Activated CD4-positive, alpha-beta T cell treated with anti-CD3 and anti-CD28 coated beads, Interleukin-2, amount 10 ng/mL, durations not matched to agents 24 days and 14 days (primary cell): ENCODE measurements at regions not wholly inside any gene's neighbourhood (a gene's known extent, or its start where the extent isn't known, plus 50 kb on each side); places are given as distances from the start of the nearest gene placed in this dataset.

Experiments
- DNase-seq: peaks from one replicate; pipeline ENCODE4 v3.0.0; 2022
- H3K27ac Mint-ChIP-seq: one replicate; pipeline ENCODE4 v1.8.0; 2022; ENCODE audit warnings: mild to moderate bottlenecking, mixed read lengths
- H3K27me3 Mint-ChIP-seq: one replicate; pipeline ENCODE4 v1.8.0; 2022; ENCODE audit warnings: mixed read lengths
- H3K36me3 Mint-ChIP-seq: one replicate; pipeline ENCODE4 v1.8.0; 2022; ENCODE audit warnings: low read depth, mild to moderate bottlenecking, mixed read lengths
- H3K4me1 Mint-ChIP-seq: one replicate; pipeline ENCODE4 v1.8.0; 2021; ENCODE audit warnings: mixed read lengths
- H3K4me3 Mint-ChIP-seq: one replicate; pipeline ENCODE4 v1.8.0; 2022; ENCODE audit warnings: mild to moderate bottlenecking, moderate library complexity, mixed read lengths
- H3K9me3 Mint-ChIP-seq: one replicate; pipeline ENCODE4 v1.8.0; 2021; ENCODE audit warnings: mixed read lengths
- intact Hi-C: fragments of 100-400 bp; cut with micrococcal nuclease; formaldehyde crosslinking; loops from one replicate; pipeline ENCODE4 v1.15.1; 2023

GRCh38 chr15:62977952-62978811 is 64.4 kb upstream of the TPM1 start:
- Mint-ChIP-seq H3K9me3 (no peaks in the 10 kb centered on the region), H3K4me1 (no peaks in the 10 kb centered on the region), H3K4me3 (no peak overlapping the region), H3K27me3 (peaks cover 2% of the 10 kb centered on the region), H3K27ac (no peak overlapping the region), H3K36me3 (no peaks in the 10 kb centered on the region)
- intact Hi-C loops = no loop called here
- no peak for DNase-seq

GRCh38 chr15:62979252-62979651 is 63.3 kb upstream of the TPM1 start:
- no peaks in the 10 kb centered on the region for H3K9me3 Mint-ChIP-seq
- no peak overlapping the region for H3K27ac Mint-ChIP-seq
- H3K27me3 Mint-ChIP-seq = peaks cover 2% of the 10 kb centered on the region
- H3K4me3 Mint-ChIP-seq = no peak overlapping the region
- intact Hi-C loops = no loop called here
- H3K4me1 Mint-ChIP-seq = no peaks in the 10 kb centered on the region
- DNase-seq = no peak
- no peaks in the 10 kb centered on the region for H3K36me3 Mint-ChIP-seq

GRCh38 chr15:62981071-62981470 is 61.5 kb upstream of the TPM1 start:
- no peak overlapping the region for H3K4me3 Mint-ChIP-seq
- no peak overlapping the region for H3K27ac Mint-ChIP-seq
- no peaks in the 10 kb centered on the region for H3K9me3 Mint-ChIP-seq
- intact Hi-C loops = no loop called here
- DNase-seq = no peak
- H3K27me3 Mint-ChIP-seq = peaks cover 7% of the 10 kb centered on the region
- no peaks in the 10 kb centered on the region for H3K36me3 Mint-ChIP-seq
- no peaks in the 10 kb centered on the region for H3K4me1 Mint-ChIP-seq

GRCh38 chr15:62983956-62984355 is 58.6 kb upstream of the TPM1 start:
- intact Hi-C loops = no loop called here
- H3K27ac Mint-ChIP-seq = no peak overlapping the region
- H3K36me3 Mint-ChIP-seq = no peaks in the 10 kb centered on the region
- no peaks in the 10 kb centered on the region for H3K4me1 Mint-ChIP-seq
- DNase-seq = no peak
- H3K27me3 Mint-ChIP-seq = peaks cover 7% of the 10 kb centered on the region
- no peaks in the 10 kb centered on the region for H3K9me3 Mint-ChIP-seq
- no peak overlapping the region for H3K4me3 Mint-ChIP-seq

- H3K9me3 Mint-ChIP-seq = no peaks in the 10 kb centered on the region
- H3K4me1 Mint-ChIP-seq = no peaks in the 10 kb centered on the region
These were observed 56.8 kb upstream of the TPM1 start for GRCh38 chr15:62985768-62986167.

GRCh38 chr15:62986948-62987347 is 55.6 kb upstream of the TPM1 start:
- Mint-ChIP-seq H3K27me3 (peaks cover 9% of the 10 kb centered on the region), H3K4me1 (no peaks in the 10 kb centered on the region), H3K9me3 (no peaks in the 10 kb centered on the region), H3K36me3 (no peaks in the 10 kb centered on the region), H3K4me3 (no peak overlapping the region), H3K27ac (no peak overlapping the region)
- intact Hi-C loops = no loop called here
- no peak for DNase-seq

More at GRCh38 chr15:62985768-62986167, 56.8 kb upstream of the TPM1 start:
- H3K27ac Mint-ChIP-seq = no peak overlapping the region
- DNase-seq = no peak
- intact Hi-C loops = no loop called here
- H3K36me3 Mint-ChIP-seq = no peaks in the 10 kb centered on the region
- H3K4me3 Mint-ChIP-seq = no peak overlapping the region
- H3K27me3 Mint-ChIP-seq = peaks cover 9% of the 10 kb centered on the region

DNA sequence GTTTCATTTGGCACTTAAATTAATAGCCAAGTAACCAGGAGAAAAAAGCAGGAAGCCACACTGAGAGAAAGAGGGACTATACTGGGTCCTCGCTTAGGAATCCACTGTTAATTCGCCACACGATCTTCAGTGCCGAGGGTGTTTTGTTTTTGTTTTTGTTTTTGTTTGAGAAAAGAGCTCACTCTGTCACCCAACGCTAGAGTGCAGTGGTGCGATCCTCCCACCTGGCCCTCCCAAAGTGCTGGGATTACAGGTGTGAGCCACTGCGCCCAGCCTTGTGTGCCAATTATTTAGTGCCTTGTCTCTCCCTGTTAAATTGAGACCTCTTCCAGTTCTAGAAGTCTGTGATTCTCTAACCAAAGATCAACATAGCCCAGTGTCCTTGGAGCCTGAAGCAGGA is 53.8 kb upstream of the TPM1 start:
- H3K36me3 Mint-ChIP-seq = no peaks in the 10 kb centered on the region
- H3K27ac Mint-ChIP-seq = no peak overlapping the region
- no peaks in the 10 kb centered on the region for H3K4me1 Mint-ChIP-seq
- no peak for DNase-seq
- H3K9me3 Mint-ChIP-seq = no peaks in the 10 kb centered on the region
- H3K27me3 Mint-ChIP-seq = peaks cover 13% of the 10 kb centered on the region
- intact Hi-C loops = no loop called here
- no peak overlapping the region for H3K4me3 Mint-ChIP-seq

- H3K27ac Mint-ChIP-seq = no peak overlapping the region
- no peaks in the 10 kb centered on the region for H3K9me3 Mint-ChIP-seq
- peaks cover 13% of the 10 kb centered on the region for H3K27me3 Mint-ChIP-seq
- H3K36me3 Mint-ChIP-seq = no peaks in the 10 kb centered on the region
- no peak for DNase-seq
- no peak overlapping the region for H3K4me3 Mint-ChIP-seq
- no peaks in the 10 kb centered on the region for H3K4me1 Mint-ChIP-seq
- intact Hi-C loops = no loop called here
These were observed 53.0 kb upstream of the TPM1 start for GRCh38 chr15:62989366-62990055.

GRCh38 chr15:62991698-62992097 is 50.8 kb upstream of the TPM1 start:
- H3K9me3 Mint-ChIP-seq = no peaks in the 10 kb centered on the region
- no peaks in the 10 kb centered on the region for H3K36me3 Mint-ChIP-seq
- H3K27me3 Mint-ChIP-seq = peaks cover 8% of the 10 kb centered on the region
- no peak overlapping the region for H3K4me3 Mint-ChIP-seq
- no peaks in the 10 kb centered on the region for H3K4me1 Mint-ChIP-seq
- intact Hi-C loops = no loop called here
- H3K27ac Mint-ChIP-seq = no peak overlapping the region
- no peak for DNase-seq

- Mint-ChIP-seq H3K4me1 (no peaks in the 10 kb centered on the region), H3K27me3 (peaks cover 8% of the 10 kb centered on the region)
- intact Hi-C loops = no loop called here
These were observed 50.2 kb upstream of the TPM1 start for GRCh38 chr15:62992302-62992701.

More at GRCh38 chr15:62992302-62992701, 50.2 kb upstream of the TPM1 start:
- Mint-ChIP-seq H3K36me3 (no peaks in the 10 kb centered on the region), H3K27ac (no peak overlapping the region), H3K9me3 (no peaks in the 10 kb centered on the region), H3K4me3 (no peak overlapping the region)
- DNase-seq = no peak
